ENCODE measurements at regions not wholly inside any gene's neighbourhood (a gene's known extent, or its start where the extent isn't known, plus 50 kb on each side); places are given as distances from the start of the nearest gene placed in this dataset.

DNA sequence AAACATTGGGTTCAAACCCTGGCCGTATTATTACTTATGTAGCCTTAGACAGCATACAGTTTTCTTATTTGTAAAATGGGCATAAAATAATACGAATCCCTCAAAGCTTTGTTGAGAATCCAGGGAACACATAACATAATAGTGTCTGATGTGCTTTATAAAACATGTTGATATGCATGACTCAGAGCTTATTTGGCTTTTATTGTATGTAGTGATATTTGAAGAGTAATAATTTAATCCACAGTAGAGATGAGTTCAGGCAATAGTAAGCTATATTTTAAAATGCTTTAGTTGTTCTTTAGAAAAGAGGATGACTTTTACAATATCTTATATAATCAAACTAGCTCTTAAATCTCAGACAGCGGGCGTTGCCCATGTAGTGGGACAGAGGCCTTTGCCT, 176.4 kb downstream of the SIM1 start:
- Mint-ChIP-seq H3K27me3 (ENCODE audit: low read depth in 3 of 3) (peaks cover 0 to 4% (median 2%) of the 10 kb centered on the region in 3 donors), H3K4me1 (no peaks in the 10 kb centered on the region), H3K36me3 (no peaks in the 10 kb centered on the region), H3K9me3 (peaks cover 0 to 2% (median under 1%) of the 10 kb centered on the region in 6 donors), H3K4me3 (no peak overlapping the region), H3K27ac (no peak overlapping the region)
- DNase-seq: no peak

DNA sequence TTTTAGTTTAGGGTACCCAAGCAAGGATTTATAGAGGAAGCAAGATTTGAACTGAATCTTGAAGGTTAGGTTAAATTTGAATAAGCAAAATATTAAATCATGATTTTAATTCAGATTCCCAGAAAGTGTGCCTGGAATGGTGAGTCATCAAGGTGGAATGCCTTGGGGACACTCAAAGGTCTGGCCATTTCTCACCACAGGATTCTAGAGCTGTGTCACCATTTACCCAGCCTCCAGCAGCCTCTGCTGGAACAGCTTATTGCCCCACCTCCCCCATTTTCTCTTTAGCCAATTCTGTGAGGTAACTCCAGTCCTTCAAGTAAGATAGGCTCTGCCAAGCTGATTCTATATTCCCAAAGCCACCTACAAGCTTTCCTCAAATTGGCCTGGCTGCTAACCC, 181.4 kb downstream of the SIM1 start:
- DNase-seq: no peak
- Mint-ChIP-seq H3K4me1 (no peaks in the 10 kb centered on the region), H3K9me3 (peaks cover 0 to 2% (median 0%) of the 10 kb centered on the region in 6 donors), H3K27me3 (ENCODE audit: low read depth in 3 of 3) (peaks cover 0 to 2% (median 2%) of the 10 kb centered on the region in 3 donors), H3K4me3 (no peak overlapping the region), H3K36me3 (no peaks in the 10 kb centered on the region), H3K27ac (no peak overlapping the region)

DNA sequence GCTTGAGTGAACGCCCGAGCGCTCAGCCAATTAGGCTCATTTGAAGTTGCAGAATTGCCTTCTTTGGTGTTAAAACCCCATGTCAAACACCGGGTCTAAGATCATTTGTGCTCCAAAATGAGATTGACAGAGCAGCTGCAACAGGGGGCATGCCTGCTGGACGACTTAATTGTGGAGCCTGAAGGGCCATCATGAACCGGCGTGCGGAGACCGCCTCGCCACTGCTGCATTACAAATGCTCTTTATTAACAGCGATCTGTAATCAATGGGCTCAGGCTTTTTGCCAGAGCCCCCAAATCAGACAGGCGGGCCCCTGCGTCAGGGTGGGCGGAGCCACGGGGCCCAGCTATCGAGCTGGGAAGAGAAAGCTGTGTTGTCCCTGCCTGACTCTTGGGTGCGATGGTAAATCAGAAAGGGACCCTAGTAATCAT, 183.2 kb downstream of the SIM1 start:
- no peak for DNase-seq
- H3K27ac Mint-ChIP-seq: no peak overlapping the region
- H3K9me3 Mint-ChIP-seq: peaks cover 0 to 2% (median 0%) of the 10 kb centered on the region in 6 donors
- peaks cover 0 to 2% (median 2%) of the 10 kb centered on the region in 3 donors for H3K27me3 Mint-ChIP-seq (ENCODE audit: low read depth in 3 of 3)
- no peaks in the 10 kb centered on the region for H3K36me3 Mint-ChIP-seq
- H3K4me1 Mint-ChIP-seq: no peaks in the 10 kb centered on the region
- H3K4me3 Mint-ChIP-seq: no peak overlapping the region

DNA sequence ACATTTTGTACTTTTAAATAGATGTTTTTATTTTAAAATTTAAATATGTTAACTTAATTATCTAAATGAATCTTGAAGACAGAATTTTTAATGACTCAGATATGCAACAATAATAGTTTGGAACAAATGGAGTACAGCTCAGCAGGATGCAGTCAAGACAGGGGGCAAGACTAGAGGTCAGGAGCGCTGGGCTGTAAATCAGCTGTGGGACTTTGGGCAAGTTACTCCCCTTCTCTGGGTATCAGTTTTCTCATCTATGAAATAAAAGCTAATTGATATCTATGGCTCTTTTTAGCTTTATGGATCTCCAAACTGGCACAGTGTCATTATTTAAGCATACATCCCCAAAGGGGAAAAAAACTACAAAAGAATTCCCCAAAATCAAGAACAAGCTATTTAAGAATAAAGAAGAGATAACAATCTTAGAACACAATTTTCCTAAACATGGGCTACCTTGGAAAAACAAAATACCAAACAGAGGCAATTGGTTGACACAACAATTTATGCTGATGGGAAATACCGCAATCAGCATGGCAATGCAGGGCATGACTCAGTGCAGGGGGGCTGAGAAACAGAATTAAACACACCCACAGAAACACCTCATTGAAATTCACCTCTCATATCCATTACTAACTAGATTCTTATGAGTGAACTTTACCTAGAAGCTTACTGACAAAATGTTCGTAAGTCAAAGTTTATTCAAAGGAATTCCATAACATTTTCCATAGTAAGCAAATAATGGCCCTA, 188.2 kb downstream of the SIM1 start:
- DNase-seq: no peak
- Mint-ChIP-seq H3K27ac (no peak overlapping the region), H3K4me1 (no peaks in the 10 kb centered on the region), H3K9me3 (peaks cover 0 to 2% (median 0%) of the 10 kb centered on the region in 6 donors), H3K4me3 (no peak overlapping the region), H3K36me3 (no peaks in the 10 kb centered on the region), H3K27me3 (ENCODE audit: low read depth in 3 of 3) (peaks cover 0 to 4% (median 0%) of the 10 kb centered on the region in 3 donors)

DNA sequence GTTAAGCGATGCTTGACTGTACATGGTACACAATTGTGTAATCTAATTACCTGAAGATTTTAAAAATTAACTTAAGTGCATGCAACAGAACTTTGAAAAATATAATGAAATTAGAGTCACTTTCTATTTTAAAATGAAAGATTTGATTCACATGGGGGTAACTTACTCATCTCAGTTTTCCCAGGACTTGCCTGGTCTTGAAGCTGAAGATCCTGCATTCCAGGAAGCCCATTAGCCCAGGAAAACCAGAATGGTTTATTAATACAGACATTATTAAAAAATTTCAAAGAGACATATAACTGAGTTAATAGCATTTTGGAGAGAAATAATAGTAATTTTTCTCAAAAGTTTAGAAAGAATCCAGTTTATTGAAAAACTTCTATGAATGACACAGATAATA, 190.6 kb downstream of the SIM1 start:
- peaks cover 0 to 2% (median 0%) of the 10 kb centered on the region in 6 donors for H3K9me3 Mint-ChIP-seq

DNA sequence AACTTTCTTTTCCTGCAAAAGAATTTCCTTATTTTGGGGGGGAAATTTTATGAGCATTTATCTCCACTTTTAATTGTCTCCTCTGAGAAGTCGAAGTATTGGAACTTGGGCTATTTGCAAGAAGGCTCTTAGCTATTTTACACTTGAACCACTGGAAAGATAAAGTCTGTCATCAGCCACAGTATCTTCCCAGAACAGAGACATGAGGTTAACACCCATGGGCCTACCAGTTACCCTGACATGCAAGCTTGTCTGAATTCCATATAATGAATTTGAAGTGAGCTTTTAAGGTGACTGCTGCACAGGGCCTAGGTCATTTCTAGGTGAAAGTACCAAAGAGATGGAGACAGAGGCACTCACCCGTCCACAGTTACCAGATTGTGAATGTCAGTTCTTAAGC, 193.1 kb downstream of the SIM1 start:
- peaks cover 0 to 5% (median 0%) of the 10 kb centered on the region in 6 donors for H3K9me3 Mint-ChIP-seq
- H3K36me3 Mint-ChIP-seq: no peaks in the 10 kb centered on the region
- DNase-seq: no peak
- H3K27ac Mint-ChIP-seq: no peak overlapping the region
- H3K27me3 Mint-ChIP-seq (ENCODE audit: low read depth in 3 of 3): peaks cover 0 to 2% (median 2%) of the 10 kb centered on the region in 3 donors
- no peaks in the 10 kb centered on the region for H3K4me1 Mint-ChIP-seq
- no peak overlapping the region for H3K4me3 Mint-ChIP-seq

More for the DNA sequence above, 190.6 kb downstream of the SIM1 start:
- no peak for DNase-seq
- peaks cover 0 to 4% (median 0%) of the 10 kb centered on the region in 3 donors for H3K27me3 Mint-ChIP-seq (ENCODE audit: low read depth in 3 of 3)
- H3K4me1 Mint-ChIP-seq: no peaks in the 10 kb centered on the region
- no peak overlapping the region for H3K4me3 Mint-ChIP-seq
- no peak overlapping the region for H3K27ac Mint-ChIP-seq
- H3K36me3 Mint-ChIP-seq: no peaks in the 10 kb centered on the region

DNA sequence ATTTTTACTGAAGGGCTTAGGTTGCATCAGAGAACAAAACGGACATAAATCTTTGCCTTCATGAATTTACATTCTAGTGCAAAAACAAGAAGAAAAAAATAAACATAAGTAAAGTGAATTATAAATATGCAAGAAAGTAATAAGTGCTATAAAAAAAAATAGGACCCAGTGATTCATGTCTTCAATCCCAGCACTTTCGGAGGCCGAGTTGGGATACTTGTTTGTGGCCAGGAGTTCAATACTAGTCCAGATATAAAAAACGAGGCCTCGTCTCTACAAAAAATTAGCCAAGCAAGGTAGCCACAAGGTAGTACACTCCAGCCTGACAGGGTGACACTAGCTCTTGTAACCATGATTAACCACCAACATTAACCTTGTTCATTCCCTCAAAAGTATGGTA, 193.5 kb downstream of the SIM1 start:
- no peak for DNase-seq
- H3K27me3 Mint-ChIP-seq (ENCODE audit: low read depth in 3 of 3): peaks cover 0 to 2% (median 2%) of the 10 kb centered on the region in 3 donors
- no peak overlapping the region for H3K27ac Mint-ChIP-seq
- peaks cover 0 to 7% (median 0%) of the 10 kb centered on the region in 6 donors for H3K9me3 Mint-ChIP-seq
- no peaks in the 10 kb centered on the region for H3K36me3 Mint-ChIP-seq
- H3K4me1 Mint-ChIP-seq: no peaks in the 10 kb centered on the region
- no peak overlapping the region for H3K4me3 Mint-ChIP-seq

DNA sequence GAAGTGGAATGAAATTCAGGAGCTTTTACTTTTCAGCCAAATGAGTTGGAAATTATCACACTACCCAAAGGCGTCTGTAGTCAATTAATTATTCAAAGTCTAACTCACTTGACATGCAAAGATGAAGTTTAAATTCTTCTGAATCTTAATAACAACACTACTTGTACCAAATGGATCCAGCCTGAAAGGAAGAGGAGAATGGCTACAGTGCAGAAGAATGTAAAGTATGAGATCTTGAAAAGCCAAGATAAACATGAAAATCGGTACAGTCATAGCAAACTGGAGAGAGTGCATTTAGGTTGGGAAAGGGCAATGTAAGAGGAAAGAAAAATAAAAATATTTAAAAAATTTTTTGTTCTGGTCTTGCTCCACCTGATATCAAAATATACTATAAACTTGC, 195.5 kb downstream of the SIM1 start:
- H3K27ac Mint-ChIP-seq: no peak overlapping the region
- no peaks in the 10 kb centered on the region for H3K36me3 Mint-ChIP-seq
- H3K4me3 Mint-ChIP-seq: no peak overlapping the region
- peaks cover 0 to 7% (median 0%) of the 10 kb centered on the region in 6 donors for H3K9me3 Mint-ChIP-seq
- DNase-seq: no peak
- no peaks in the 10 kb centered on the region for H3K4me1 Mint-ChIP-seq
- H3K27me3 Mint-ChIP-seq (ENCODE audit: low read depth in 3 of 3): peaks cover 2 to 3% (median 2%) of the 10 kb centered on the region in 3 donors

DNA sequence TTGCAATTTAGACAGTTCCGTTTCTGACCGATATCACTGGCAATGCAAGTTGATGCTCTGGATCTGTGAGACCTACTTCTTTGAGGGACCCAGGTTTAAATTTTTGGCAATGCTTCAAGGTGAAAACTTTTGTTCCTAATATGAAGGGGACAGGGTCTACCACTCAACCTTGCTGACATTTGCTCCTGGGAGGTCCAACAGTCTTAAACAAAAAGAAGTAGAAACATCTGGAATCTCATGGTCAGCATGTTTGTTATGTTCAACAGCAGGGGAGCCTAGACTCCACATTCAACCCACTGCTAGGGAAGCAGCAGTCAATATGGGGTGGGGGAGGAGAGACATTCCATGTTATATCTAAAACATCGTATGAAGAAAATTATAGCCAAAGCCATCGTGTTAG, 196.4 kb downstream of the SIM1 start:
- DNase-seq: no peak
- H3K27me3 Mint-ChIP-seq (ENCODE audit: low read depth in 3 of 3): peaks cover 2 to 5% (median 2%) of the 10 kb centered on the region in 3 donors
- no peak overlapping the region for H3K4me3 Mint-ChIP-seq
- no peak overlapping the region for H3K27ac Mint-ChIP-seq
- no peaks in the 10 kb centered on the region for H3K36me3 Mint-ChIP-seq
- no peaks in the 10 kb centered on the region for H3K4me1 Mint-ChIP-seq
- peaks cover 0 to 7% (median 0%) of the 10 kb centered on the region in 6 donors for H3K9me3 Mint-ChIP-seq

DNA sequence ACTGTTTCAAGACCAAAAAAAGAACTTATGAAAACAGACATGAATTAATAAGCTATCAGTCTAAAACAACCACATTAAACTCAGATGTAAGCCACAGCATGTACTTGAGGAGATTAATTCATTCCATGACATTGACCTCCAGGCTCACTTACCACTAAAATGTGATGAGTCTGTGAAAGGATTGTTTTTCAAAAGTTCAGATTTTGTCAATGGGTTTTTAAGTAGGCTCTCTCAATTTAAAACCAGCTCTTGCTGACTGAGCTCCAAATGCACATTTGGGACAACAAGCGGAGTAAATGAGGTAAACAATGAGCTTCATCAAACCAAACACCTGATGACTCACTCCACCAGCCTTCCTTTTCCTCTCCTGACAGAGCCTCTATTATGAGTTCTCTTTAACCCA, 197.0 kb downstream of the SIM1 start:
- peaks cover 0 to 8% (median 0%) of the 10 kb centered on the region in 6 donors for H3K9me3 Mint-ChIP-seq
- DNase-seq: no peak
- no peak overlapping the region for H3K27ac Mint-ChIP-seq
- peaks cover 2 to 5% (median 2%) of the 10 kb centered on the region in 3 donors for H3K27me3 Mint-ChIP-seq (ENCODE audit: low read depth in 3 of 3)
- no peaks in the 10 kb centered on the region for H3K36me3 Mint-ChIP-seq
- no peak overlapping the region for H3K4me3 Mint-ChIP-seq
- H3K4me1 Mint-ChIP-seq: no peaks in the 10 kb centered on the region

DNA sequence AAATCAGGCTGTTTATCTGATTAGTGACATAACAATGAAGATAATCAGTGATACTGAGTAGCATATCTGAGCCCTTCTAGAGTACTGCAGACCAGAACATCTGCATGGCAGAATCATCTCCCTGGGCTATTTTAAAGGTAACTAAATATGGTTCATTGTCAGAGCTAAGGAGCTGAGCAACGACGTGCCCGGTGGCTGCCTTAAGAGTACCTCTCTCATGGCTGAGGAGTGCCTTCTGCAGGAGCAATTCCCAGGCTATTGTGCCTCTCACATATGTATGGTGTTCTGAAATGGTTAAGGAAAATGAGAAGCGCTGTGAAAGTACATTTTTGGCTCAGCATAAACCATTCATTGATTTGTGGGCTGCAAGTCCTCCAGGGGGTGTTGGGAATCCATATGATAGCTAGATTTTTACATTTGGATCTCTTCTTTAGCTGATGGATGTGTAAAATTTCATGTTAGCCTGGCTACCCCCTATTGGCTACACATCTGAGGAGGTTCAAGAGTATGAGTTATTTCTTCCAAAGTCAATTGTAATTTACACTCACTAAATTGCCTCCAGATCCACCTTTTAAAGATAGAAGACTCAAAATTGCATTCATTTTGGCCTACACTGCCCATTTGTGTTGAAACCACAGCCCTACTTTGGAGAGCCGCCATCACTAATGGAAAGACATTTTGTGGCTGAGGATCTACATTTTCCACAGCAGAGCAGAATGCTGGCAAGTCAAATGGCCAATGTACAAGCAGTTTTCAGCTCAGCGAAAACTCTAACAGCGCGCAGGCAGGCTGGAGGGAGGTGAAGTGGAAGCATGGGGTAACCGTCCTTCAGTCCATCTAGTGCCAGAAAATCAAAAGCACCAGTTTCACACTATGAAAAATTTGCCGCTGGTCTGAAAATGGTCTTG, 198.0 kb downstream of the SIM1 start:
- H3K4me3 Mint-ChIP-seq: no peak overlapping the region
- H3K36me3 Mint-ChIP-seq: no peaks in the 10 kb centered on the region
- H3K9me3 Mint-ChIP-seq: peaks cover 0 to 8% (median 0%) of the 10 kb centered on the region in 6 donors
- H3K27me3 Mint-ChIP-seq (ENCODE audit: low read depth in 3 of 3): peaks cover 0 to 5% (median 2%) of the 10 kb centered on the region in 3 donors
- no peak overlapping the region for H3K27ac Mint-ChIP-seq
- no peak for DNase-seq
- H3K4me1 Mint-ChIP-seq: no peaks in the 10 kb centered on the region

DNA sequence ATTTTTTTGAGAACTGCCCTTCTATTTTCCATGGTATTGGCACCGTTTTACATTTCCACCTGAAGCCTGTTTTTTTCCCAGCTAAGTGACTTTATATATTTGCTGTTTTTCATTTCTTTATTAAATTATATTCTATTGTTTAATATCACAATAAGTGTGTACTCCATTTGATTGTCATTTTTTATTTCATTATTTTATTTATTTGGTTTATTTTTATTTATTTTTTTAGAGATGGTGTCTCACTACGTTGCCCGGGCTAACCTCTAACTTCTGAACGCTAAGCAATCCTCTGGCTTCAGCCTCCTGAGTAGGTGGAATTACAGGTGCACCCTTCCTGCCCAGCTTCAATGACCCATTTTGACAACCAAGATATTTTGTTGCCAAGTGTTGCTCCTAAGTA, 202.6 kb downstream of the SIM1 start:
- DNase-seq: no peak
- H3K4me3 Mint-ChIP-seq: no peak overlapping the region
- H3K36me3 Mint-ChIP-seq: no peaks in the 10 kb centered on the region
- peaks cover 0 to 5% (median 2%) of the 10 kb centered on the region in 3 donors for H3K27me3 Mint-ChIP-seq (ENCODE audit: low read depth in 3 of 3)
- H3K27ac Mint-ChIP-seq: no peak overlapping the region
- H3K9me3 Mint-ChIP-seq: peaks cover 0 to 11% (median 0%) of the 10 kb centered on the region in 6 donors
- H3K4me1 Mint-ChIP-seq: peaks cover 0 to 2% of the 10 kb centered on the region in 2 donors

DNA sequence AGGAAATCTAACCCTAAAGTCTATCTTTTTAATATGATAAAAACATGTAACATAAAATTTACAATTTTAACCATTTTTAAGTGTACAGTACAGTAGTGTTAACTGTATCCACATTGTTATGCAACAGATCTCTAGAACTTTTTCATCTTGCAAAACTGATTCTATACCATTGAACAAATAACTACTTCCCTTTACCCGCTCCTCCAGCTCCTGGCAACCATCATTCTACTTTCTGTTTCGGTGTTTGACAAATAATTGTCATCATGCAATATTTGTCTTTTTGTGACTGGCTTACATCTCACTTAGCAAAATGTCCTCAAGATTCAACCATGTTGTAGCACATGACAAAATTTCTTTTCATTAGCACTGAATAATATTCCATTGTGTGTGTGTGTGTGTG, 203.2 kb downstream of the SIM1 start:
- Mint-ChIP-seq H3K4me3 (no peak overlapping the region), H3K27me3 (ENCODE audit: low read depth in 3 of 3) (peaks cover 0 to 5% (median 2%) of the 10 kb centered on the region in 3 donors), H3K9me3 (peaks cover 0 to 11% (median 0%) of the 10 kb centered on the region in 6 donors), H3K27ac (no peak overlapping the region), H3K4me1 (peaks cover 0 to 2% of the 10 kb centered on the region in 2 donors), H3K36me3 (no peaks in the 10 kb centered on the region)
- no peak for DNase-seq

DNA sequence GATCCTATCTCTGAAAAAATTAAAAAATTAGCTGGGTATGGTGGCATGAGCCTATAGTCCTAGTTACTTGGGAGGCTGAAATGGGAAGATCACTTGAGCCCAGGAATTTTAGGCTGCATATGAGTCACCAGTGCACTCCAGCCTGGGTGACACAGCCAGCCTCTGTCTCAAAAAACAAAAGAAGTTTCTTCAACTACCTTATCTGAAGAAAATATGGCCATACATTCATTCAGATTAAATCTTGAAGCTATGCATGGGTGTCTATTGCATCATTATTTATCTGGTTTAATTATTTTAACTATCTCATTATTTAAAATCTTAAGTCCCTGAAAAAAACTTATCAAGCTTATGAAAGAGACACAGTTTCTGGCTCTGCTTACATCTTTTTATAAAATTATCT, 204.1 kb downstream of the SIM1 start:
- DNase-seq: no peak
- Mint-ChIP-seq H3K4me1 (peaks cover 0 to 2% of the 10 kb centered on the region in 2 donors), H3K9me3 (peaks cover 0 to 11% (median 0%) of the 10 kb centered on the region in 6 donors), H3K27me3 (ENCODE audit: low read depth in 3 of 3) (peaks cover 0 to 8% (median 2%) of the 10 kb centered on the region in 3 donors), H3K4me3 (no peak overlapping the region), H3K27ac (no peak overlapping the region), H3K36me3 (no peaks in the 10 kb centered on the region)
